ENCODE measurements at regions not wholly inside any gene's neighbourhood (a gene's known extent, or its start where the extent isn't known, plus 50 kb on each side); places are given as distances from the start of the nearest gene placed in this dataset.

DNA sequence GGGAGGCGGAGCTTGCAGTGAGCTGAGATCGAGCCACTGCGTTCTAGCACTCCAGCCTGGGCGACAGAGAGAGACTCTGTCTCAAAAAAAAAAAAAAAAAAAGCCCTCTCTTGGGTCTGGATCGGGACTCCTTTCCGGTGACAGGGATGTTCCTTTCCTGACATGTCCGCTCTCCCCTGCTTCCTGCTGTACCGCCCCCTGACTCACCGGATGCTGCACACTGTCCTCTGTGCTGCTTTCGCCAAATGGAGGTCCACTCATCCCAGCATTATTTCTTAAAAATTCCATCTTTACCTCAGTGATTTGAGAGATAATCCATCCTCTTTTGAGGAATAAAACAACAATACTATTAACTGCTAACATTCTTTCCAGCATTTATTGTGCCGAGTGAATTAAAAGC lies 113.8 kb upstream of the EEPD1 start:
- no peak for TF ChIP-seq EZH2 (IDR thresholded peaks at IDR 0.05)
- TF ChIP-seq, protein P1, sequence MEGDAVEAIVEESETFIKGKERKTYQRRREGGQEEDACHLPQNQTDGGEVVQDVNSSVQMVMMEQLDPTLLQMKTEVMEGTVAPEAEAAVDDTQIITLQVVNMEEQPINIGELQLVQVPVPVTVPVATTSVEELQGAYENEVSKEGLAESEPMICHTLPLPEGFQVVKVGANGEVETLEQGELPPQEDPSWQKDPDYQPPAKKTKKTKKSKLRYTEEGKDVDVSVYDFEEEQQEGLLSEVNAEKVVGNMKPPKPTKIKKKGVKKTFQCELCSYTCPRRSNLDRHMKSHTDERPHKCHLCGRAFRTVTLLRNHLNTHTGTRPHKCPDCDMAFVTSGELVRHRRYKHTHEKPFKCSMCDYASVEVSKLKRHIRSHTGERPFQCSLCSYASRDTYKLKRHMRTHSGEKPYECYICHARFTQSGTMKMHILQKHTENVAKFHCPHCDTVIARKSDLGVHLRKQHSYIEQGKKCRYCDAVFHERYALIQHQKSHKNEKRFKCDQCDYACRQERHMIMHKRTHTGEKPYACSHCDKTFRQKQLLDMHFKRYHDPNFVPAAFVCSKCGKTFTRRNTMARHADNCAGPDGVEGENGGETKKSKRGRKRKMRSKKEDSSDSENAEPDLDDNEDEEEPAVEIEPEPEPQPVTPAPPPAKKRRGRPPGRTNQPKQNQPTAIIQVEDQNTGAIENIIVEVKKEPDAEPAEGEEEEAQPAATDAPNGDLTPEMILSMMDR (IDR thresholded peaks at IDR 0.05), result no peak

All from neural progenitor cell (in vitro differentiated cells).